ENCODE measurements at regions not wholly inside any gene's neighbourhood (a gene's known extent, or its start where the extent isn't known, plus 50 kb on each side); places are given as distances from the start of the nearest gene placed in this dataset.

DNA sequence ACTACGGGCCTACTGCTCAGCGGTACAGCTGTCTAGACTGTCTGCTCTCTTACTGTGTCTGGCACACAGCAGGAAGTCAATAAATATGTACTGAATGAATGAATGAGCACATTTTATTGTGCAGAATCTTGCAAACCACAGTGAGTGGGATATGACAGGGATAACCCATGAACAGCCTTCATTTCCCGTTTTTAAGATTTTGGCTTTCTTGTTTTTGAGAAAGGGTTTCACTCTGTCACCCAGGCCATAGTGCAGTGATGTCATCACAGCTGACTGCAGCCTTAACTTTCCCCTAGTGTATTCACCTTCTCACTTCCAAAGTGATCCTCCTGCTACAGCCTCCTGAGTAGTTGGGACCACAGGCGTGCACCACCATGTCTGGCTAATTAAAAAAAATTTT, 203.1 kb downstream of the AEBP2 start:
- TF ChIP-seq ELF4 (CRISPR knock-in tag; IDR thresholded peaks at IDR 0.05; ENCODE audit: low read depth), result no peak
- TF ChIP-seq, protein P1, sequence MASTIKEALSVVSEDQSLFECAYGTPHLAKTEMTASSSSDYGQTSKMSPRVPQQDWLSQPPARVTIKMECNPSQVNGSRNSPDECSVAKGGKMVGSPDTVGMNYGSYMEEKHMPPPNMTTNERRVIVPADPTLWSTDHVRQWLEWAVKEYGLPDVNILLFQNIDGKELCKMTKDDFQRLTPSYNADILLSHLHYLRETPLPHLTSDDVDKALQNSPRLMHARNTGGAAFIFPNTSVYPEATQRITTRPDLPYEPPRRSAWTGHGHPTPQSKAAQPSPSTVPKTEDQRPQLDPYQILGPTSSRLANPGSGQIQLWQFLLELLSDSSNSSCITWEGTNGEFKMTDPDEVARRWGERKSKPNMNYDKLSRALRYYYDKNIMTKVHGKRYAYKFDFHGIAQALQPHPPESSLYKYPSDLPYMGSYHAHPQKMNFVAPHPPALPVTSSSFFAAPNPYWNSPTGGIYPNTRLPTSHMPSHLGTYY (CRISPR knock-in tag; IDR thresholded peaks at IDR 0.05), result no peak
- TF ChIP-seq, protein P2, sequence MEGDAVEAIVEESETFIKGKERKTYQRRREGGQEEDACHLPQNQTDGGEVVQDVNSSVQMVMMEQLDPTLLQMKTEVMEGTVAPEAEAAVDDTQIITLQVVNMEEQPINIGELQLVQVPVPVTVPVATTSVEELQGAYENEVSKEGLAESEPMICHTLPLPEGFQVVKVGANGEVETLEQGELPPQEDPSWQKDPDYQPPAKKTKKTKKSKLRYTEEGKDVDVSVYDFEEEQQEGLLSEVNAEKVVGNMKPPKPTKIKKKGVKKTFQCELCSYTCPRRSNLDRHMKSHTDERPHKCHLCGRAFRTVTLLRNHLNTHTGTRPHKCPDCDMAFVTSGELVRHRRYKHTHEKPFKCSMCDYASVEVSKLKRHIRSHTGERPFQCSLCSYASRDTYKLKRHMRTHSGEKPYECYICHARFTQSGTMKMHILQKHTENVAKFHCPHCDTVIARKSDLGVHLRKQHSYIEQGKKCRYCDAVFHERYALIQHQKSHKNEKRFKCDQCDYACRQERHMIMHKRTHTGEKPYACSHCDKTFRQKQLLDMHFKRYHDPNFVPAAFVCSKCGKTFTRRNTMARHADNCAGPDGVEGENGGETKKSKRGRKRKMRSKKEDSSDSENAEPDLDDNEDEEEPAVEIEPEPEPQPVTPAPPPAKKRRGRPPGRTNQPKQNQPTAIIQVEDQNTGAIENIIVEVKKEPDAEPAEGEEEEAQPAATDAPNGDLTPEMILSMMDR (IDR thresholded peaks at IDR 0.05), result no peak
- TF ChIP-seq, protein P3, sequence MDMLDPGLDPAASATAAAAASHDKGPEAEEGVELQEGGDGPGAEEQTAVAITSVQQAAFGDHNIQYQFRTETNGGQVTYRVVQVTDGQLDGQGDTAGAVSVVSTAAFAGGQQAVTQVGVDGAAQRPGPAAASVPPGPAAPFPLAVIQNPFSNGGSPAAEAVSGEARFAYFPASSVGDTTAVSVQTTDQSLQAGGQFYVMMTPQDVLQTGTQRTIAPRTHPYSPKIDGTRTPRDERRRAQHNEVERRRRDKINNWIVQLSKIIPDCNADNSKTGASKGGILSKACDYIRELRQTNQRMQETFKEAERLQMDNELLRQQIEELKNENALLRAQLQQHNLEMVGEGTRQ (CRISPR knock-in tag; IDR thresholded peaks at IDR 0.05), result no peak
